ENCODE measurements at regions not wholly inside any gene's neighbourhood (a gene's known extent, or its start where the extent isn't known, plus 50 kb on each side); places are given as distances from the start of the nearest gene placed in this dataset.
"Not testable (repeated sequence)": the region's sequence is repeated elsewhere in the genome, so short reads cannot be mapped to it uniquely, and the experiment has no call there.

DNA sequence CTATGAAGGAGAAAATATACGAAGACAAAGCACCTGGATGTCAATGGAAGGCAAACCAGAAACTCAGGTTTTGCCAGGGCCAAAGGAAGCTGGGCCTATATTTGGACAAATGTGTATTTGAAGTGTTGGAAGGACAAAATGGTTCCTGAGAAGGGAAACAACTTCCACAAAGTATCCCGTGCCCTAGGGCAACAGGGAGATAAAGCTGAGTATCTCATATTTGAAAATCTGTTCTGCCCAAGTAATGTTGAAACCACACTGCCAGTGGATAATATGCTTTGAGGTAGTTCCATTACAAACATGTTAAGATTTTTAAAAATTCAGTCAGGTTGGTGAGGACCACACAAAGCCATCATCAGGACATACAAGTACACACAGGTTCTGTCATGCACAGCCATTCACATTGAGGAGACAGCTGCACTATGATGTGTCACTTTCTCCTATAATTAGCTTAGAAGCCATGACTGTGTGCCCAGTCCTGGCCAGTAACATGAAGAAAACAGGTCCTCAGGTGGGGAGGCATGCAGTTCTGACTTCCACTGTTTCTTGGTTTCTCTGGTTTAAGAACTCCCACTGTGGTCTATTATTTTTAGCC lies 116.4 kb downstream of the PWWP3B start:
- WGBS, 2 donors, result 80 to 83% methylated on average over 2 of the region's 2 CpGs
- DNase-seq, result no peak
- H3K9me3 ChIP-seq, result no peaks in the 10 kb centered on the region
- TF ChIP-seq, protein P1, sequence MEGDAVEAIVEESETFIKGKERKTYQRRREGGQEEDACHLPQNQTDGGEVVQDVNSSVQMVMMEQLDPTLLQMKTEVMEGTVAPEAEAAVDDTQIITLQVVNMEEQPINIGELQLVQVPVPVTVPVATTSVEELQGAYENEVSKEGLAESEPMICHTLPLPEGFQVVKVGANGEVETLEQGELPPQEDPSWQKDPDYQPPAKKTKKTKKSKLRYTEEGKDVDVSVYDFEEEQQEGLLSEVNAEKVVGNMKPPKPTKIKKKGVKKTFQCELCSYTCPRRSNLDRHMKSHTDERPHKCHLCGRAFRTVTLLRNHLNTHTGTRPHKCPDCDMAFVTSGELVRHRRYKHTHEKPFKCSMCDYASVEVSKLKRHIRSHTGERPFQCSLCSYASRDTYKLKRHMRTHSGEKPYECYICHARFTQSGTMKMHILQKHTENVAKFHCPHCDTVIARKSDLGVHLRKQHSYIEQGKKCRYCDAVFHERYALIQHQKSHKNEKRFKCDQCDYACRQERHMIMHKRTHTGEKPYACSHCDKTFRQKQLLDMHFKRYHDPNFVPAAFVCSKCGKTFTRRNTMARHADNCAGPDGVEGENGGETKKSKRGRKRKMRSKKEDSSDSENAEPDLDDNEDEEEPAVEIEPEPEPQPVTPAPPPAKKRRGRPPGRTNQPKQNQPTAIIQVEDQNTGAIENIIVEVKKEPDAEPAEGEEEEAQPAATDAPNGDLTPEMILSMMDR (IDR thresholded peaks at IDR 0.05), result no peak
- TF ChIP-seq POLR2A (IDR thresholded peaks at IDR 0.05), result no peak
- no peaks in the 10 kb centered on the region for H3K36me3 ChIP-seq (ENCODE audit: low read depth, missing control alignments)
- no peaks in the 10 kb centered on the region for H3K27me3 ChIP-seq
- H3K4me3 ChIP-seq, result no peak overlapping the region
- intact Hi-C loops (cut with DNase I; ENCODE audit: low total_unique reads), result no loop called here
- H3K27ac ChIP-seq, result no peak overlapping the region
- H3K4me1 ChIP-seq, result no peaks in the 10 kb centered on the region

DNA sequence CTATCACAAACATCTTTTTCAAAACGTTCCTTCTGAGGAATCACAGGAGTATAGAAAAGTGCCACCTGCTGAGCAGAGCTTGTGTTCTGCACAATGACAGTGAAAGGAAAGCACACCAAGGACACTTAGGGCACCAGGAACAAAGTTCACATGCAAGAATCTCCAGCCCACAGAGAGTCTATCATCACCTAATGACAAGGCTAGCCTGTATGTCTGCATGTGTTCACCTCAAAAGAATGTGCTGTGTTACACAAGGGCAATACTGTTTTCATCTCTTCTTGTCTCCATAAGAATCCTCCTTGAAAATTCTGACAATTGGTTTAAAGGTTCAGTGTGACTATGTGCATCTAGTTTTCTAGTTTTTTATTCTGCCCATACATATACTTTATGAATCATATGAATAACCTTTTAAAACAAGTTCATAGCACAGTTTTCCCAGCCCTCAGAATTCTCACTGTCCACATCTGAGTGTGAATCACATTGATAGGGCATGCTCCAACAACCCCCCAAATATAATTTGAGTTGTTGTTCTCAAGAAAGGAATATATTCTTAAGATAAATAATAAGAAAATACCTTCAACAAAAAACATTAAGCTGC lies 118.0 kb downstream of the PWWP3B start:
- intact Hi-C loops (cut with DNase I; ENCODE audit: low total_unique reads), result no loop called here
- Histone ChIP-seq H3K27me3 (no peaks in the 10 kb centered on the region), H3K9me3 (no peaks in the 10 kb centered on the region), H3K4me3 (no peak overlapping the region), H3K4me1 (no peaks in the 10 kb centered on the region), H3K36me3 (ENCODE audit: low read depth, missing control alignments) (no peaks in the 10 kb centered on the region), H3K27ac (no peak overlapping the region)
- TF ChIP-seq, protein P1 (IDR thresholded peaks at IDR 0.05), result no peak
- TF ChIP-seq POLR2A (IDR thresholded peaks at IDR 0.05), result no peak
- no peak for DNase-seq
- 45 to 50% methylated on average over 1 of the region's 1 CpG for WGBS, 2 donors

DNA sequence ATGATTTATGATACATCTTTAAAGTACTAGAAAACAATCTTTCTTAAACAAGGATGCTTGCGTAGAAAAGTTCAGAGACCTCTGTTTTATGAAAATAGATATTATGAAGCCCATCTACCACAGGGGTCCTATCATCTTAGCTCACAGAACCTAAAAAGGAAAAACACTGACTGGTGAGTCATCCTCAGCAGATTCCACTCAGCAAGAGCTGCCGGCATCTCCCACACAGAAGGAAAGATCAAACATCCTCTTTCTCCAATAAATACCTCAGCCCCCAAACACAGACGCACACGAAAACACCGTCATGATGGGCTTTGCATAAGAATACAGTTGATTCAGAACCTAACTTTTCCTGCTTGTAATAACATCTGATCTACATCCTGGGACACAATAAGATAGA lies 122.7 kb downstream of the PWWP3B start:
- DNase-seq; H3K27me3 ChIP-seq; intact Hi-C loops (cut with DNase I; ENCODE audit: low total_unique reads); H3K4me1 ChIP-seq; H3K9me3 ChIP-seq; H3K27ac ChIP-seq; H3K4me3 ChIP-seq; H3K36me3 ChIP-seq (ENCODE audit: low read depth, missing control alignments): not testable (repeated sequence)
- no CpG with 5 or more reads among the region's 5 CpGs for WGBS, 2 donors

DNA sequence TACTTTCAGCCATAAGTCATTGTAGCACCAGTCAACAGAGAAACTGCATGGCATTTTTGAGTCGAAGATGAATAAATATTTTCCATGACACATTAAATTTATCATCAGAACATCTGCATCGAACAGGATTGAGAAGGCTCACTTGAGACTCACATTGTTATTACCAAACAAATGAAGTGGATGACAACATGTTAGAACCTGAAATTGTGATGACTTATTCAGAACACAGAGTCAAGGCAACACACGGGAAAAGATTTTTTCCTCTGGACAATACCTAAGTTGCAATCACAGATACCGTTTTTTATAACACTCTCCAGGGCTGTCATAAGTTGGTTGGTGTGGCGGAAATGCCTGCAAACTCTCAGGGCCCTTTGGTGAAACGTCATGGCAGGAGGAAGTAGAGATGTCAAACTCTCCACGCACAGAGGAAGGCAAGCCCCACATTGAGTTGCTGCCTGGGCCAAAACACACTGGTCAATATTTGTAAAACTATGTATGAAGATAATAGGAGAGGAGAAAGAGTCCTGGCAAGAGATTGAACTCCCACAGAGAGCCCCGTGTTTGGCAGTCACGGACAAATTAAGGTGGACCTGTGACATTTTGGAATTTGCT lies 123.8 kb downstream of the PWWP3B start:
- DNase-seq; H3K36me3 ChIP-seq (ENCODE audit: low read depth, missing control alignments); H3K27ac ChIP-seq; intact Hi-C loops (cut with DNase I; ENCODE audit: low total_unique reads); H3K4me3 ChIP-seq; H3K4me1 ChIP-seq; H3K27me3 ChIP-seq; H3K9me3 ChIP-seq: not testable (repeated sequence)
- WGBS, 2 donors, result no CpG with 5 or more reads among the region's 9 CpGs

DNA sequence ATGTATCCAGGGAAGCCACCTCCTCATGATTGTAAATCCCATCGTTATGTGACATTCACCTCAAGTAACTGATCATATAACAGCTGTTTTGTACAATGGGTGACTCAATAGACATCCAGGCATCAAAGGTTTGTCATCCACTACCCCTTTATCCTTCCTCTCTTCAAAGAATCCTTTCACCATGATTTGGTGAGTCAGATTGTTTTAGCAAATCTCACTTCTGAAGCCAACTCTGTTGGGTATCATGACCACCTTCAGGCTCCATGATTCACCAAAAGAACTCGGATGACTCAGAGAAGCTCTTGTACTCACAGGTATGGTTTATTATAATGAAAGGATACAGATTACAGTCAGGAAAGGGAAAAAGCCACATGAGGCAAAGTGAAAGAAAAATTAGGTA lies 132.1 kb downstream of the PWWP3B start:
- intact Hi-C loops (cut with DNase I; ENCODE audit: low total_unique reads), result no loop called here
- WGBS, 2 donors, result 77 to 96% methylated on average over 2 of the region's 2 CpGs

More for the DNA sequence above, 132.1 kb downstream of the PWWP3B start:
- no peak for TF ChIP-seq POLR2A (IDR thresholded peaks at IDR 0.05)
- TF ChIP-seq, protein P1 (IDR thresholded peaks at IDR 0.05), result no peak
- no peak overlapping the region for H3K4me3 ChIP-seq
- H3K9me3 ChIP-seq, result no peaks in the 10 kb centered on the region
- no peaks in the 10 kb centered on the region for H3K36me3 ChIP-seq (ENCODE audit: low read depth, missing control alignments)
- H3K27ac ChIP-seq, result no peak overlapping the region
- no peaks in the 10 kb centered on the region for H3K27me3 ChIP-seq
- no peak for DNase-seq
- no peaks in the 10 kb centered on the region for H3K4me1 ChIP-seq

All from testis (tissue), 2 donors.